ENCODE measurements at regions not wholly inside any gene's neighbourhood (a gene's known extent, or its start where the extent isn't known, plus 50 kb on each side); places are given as distances from the start of the nearest gene placed in this dataset.
"Not testable (repeated sequence)": the region's sequence is repeated elsewhere in the genome, so short reads cannot be mapped to it uniquely, and the experiment has no call there.

DNA sequence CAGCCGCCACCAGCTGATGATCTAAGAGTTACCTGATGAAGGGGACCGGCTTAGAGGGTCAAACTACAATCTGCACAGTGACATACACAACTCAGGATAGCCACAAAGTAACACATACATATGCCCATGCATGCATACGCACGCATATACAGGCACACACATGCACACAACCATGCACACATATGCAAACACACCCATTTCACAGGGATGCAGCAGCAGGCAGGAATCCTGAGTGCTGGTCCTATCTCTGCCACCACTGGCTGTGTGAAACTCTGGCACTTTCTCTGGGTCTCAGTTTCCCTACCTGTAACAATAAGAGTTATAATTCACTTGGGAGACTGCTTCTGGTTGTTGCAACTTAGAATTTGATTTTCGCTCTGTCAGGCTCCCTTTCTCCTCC, 520.2 kb downstream of the PTPRU start:
- Histone ChIP-seq H3K9me3 (ENCODE audit: control insufficient read depth in 2 of 2, insufficient read depth in 1 of 2, low read length in 1 of 2) (no peaks in the 10 kb centered on the region), H3K4me3 (ENCODE audit: low read length in 2 of 2) (no peak overlapping the region), H3K36me3 (ENCODE audit: control insufficient read depth in 2 of 2, insufficient read depth in 2 of 2, low read length in 1 of 2) (no peaks in the 10 kb centered on the region), H3K27ac (ENCODE audit: low read depth in 1 of 2, low read length in 1 of 2) (no peak overlapping the region), H3K27me3 (ENCODE audit: control insufficient read depth in 2 of 2, insufficient read depth in 1 of 2, low read length in 1 of 2) (no peaks in the 10 kb centered on the region), H3K4me1 (ENCODE audit: control insufficient read depth in 2 of 2, insufficient read depth in 2 of 2, low read length in 2 of 2) (no peaks in the 10 kb centered on the region)
- WGBS, result 91% methylated on average over 5 of the region's 5 CpGs
- DNase-seq (ENCODE audit: low read depth in 6 of 9, low spot score in 9 of 9), result no peak

DNA sequence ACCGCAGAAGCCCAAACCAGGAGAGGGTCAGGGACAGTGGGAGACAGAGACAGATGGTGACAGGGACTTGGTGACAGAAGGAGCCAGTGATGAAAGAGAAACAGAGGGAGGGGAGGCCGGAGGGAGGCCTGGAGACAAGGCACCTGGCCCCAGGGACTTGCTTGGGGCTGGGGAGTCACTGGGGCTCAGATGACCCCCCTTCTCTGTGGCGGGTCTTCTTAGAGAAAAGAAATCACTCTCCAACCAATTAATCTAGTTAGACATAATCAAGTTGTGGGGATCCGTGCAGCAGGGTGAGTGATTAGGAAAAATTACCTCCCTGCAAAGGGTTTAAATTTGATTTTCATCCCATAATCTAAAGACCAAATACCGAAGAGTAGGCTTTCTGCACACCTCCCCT, 519.8 kb downstream of the PTPRU start:
- no peak overlapping the region for H3K27ac ChIP-seq (ENCODE audit: low read depth in 1 of 2, low read length in 1 of 2)
- H3K36me3 ChIP-seq (ENCODE audit: control insufficient read depth in 2 of 2, insufficient read depth in 2 of 2, low read length in 1 of 2), result no peaks in the 10 kb centered on the region
- 81% methylated on average over 5 of the region's 5 CpGs for WGBS
- no peaks in the 10 kb centered on the region for H3K27me3 ChIP-seq (ENCODE audit: control insufficient read depth in 2 of 2, insufficient read depth in 1 of 2, low read length in 1 of 2)
- no peak overlapping the region for H3K4me3 ChIP-seq (ENCODE audit: low read length in 2 of 2)
- DNase-seq (ENCODE audit: low read depth in 6 of 9, low spot score in 9 of 9), result no peak
- H3K9me3 ChIP-seq (ENCODE audit: control insufficient read depth in 2 of 2, insufficient read depth in 1 of 2, low read length in 1 of 2), result no peaks in the 10 kb centered on the region
- H3K4me1 ChIP-seq (ENCODE audit: control insufficient read depth in 2 of 2, insufficient read depth in 2 of 2, low read length in 2 of 2), result no peaks in the 10 kb centered on the region

DNA sequence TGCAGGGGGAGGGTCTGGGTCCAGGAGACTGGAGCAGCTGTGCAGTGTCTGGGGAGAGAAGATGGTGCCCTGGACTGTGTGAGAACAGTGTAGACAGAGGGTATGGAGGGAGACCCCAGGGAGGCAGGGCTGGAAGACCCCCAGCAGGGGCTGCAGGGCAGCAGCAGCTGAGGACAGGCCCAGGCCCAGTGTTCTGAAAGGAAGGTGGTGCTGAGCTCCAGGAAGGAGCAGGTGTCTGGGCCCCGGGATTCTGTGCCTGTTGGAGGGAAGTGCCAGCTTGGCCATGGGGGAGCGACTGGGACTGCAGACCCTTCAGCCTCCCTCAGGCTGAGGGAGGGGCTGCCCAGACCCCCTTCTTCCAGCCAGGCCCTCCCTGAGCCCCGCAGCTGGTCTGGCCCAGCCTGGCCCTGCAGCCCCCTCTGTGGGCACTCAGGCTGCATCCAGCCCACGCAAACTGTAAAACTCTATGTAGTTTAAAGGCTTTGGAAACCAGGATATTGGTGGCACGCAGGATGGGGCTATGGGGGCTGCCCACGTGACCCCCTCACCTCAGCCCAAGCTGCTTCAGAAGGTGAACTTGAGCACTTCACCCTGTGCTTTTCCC, 519.2 kb downstream of the PTPRU start:
- DNase-seq (ENCODE audit: low read depth in 6 of 9, low spot score in 9 of 9); H3K4me3 ChIP-seq (ENCODE audit: low read length in 2 of 2); H3K36me3 ChIP-seq (ENCODE audit: control insufficient read depth in 2 of 2, insufficient read depth in 2 of 2, low read length in 1 of 2); H3K27ac ChIP-seq (ENCODE audit: low read depth in 1 of 2, low read length in 1 of 2); H3K9me3 ChIP-seq (ENCODE audit: control insufficient read depth in 2 of 2, insufficient read depth in 1 of 2, low read length in 1 of 2); H3K4me1 ChIP-seq (ENCODE audit: control insufficient read depth in 2 of 2, insufficient read depth in 2 of 2, low read length in 2 of 2); H3K27me3 ChIP-seq (ENCODE audit: control insufficient read depth in 2 of 2, insufficient read depth in 1 of 2, low read length in 1 of 2): not testable (repeated sequence)
- 86% methylated on average over 6 of the region's 6 CpGs for WGBS

DNA sequence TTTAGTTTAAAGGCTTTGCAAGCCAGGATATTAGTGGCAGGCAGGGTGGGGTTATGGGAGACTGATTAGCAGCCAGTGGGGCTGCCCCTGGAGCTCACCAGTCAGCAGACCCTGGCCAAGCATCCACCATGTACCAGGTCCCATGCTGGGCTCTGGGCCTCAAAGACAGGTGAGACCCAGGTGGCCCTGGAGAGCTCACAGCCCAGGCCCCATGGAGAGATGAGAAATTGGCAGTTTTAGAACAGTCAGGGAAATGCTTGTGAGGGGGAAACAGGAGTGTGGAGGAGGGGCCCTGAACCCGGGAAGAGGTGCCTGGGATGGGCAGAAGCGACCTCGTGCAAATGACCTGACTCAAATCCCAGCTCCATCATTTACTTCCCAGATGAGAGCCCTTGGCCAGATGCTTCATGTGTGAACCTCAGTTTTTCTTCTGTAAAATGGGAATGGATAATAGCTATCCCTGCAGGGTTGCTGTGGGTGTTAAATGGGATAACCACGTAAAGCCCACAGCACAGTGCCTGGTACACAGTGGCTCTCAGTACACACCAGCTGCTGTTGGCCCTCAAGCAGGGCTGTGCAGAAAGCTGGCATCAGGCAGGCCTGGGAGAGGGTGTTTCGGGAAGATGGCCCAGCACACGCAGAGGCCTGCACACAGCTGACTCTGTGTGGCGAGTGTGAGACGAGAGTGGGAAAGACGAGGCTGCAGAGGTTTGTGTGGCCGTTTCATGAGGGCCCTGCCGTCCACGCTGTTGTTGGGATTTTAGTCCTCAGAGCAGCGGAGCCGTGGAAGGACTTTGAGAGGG, 518.5 kb downstream of the PTPRU start:
- Histone ChIP-seq H3K9me3 (ENCODE audit: control insufficient read depth in 2 of 2, insufficient read depth in 1 of 2, low read length in 1 of 2) (no peaks in the 10 kb centered on the region), H3K4me3 (ENCODE audit: low read length in 2 of 2) (no peak overlapping the region), H3K27ac (ENCODE audit: low read depth in 1 of 2, low read length in 1 of 2) (no peak overlapping the region), H3K36me3 (ENCODE audit: control insufficient read depth in 2 of 2, insufficient read depth in 2 of 2, low read length in 1 of 2) (no peaks in the 10 kb centered on the region), H3K27me3 (ENCODE audit: control insufficient read depth in 2 of 2, insufficient read depth in 1 of 2, low read length in 1 of 2) (no peaks in the 10 kb centered on the region), H3K4me1 (ENCODE audit: control insufficient read depth in 2 of 2, insufficient read depth in 2 of 2, low read length in 2 of 2) (no peaks in the 10 kb centered on the region)
- WGBS, result 91% methylated on average over 14 of the region's 14 CpGs
- no peak for DNase-seq (ENCODE audit: low read depth in 6 of 9, low spot score in 9 of 9)

DNA sequence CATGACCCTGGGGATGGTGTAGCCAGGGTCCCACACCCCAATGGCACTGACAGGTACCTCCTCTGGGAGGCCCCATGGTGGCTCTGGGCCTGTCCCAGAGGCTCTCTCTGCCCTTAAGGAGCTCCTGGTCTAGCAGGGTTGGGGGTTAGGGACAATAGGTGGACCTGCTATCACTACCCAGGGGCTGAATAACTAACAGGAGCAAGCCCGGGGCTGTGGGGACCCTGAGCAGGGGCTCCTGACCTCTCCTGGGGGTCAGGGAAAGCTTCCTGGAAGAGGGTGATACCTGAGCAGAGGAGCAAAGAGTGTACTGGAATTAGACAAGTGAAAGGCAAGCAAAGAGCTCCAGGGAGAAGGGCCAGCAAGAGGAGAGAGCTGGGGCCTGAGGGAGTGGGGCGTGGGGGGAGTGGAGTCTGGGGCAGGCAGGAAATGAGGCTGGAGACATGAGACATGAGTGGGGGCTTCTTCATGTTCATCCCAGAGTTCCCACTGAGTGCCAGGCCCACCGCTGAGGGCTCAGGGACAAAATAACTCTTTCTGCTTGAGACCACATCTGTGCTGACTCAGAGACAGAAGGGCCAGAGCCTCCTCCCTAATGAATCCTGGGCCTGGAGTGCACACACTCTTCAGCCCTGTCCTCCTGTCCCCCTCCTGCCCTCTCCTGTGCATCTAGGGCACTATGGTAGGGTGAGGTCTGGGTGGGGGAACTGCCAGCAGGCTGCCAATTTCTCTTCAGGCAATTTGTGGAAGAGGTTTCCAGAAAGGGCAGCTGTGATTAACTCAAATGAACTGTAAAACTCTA, 517.6 kb downstream of the PTPRU start:
- H3K4me3 ChIP-seq (ENCODE audit: low read length in 2 of 2), result no peak overlapping the region
- no peak overlapping the region for H3K27ac ChIP-seq (ENCODE audit: low read depth in 1 of 2, low read length in 1 of 2)
- no peaks in the 10 kb centered on the region for H3K4me1 ChIP-seq (ENCODE audit: control insufficient read depth in 2 of 2, insufficient read depth in 2 of 2, low read length in 2 of 2)
- no peak for DNase-seq (ENCODE audit: low read depth in 6 of 9, low spot score in 9 of 9)
- 80% methylated on average over 3 of the region's 3 CpGs for WGBS
- no peaks in the 10 kb centered on the region for H3K27me3 ChIP-seq (ENCODE audit: control insufficient read depth in 2 of 2, insufficient read depth in 1 of 2, low read length in 1 of 2)
- H3K36me3 ChIP-seq (ENCODE audit: control insufficient read depth in 2 of 2, insufficient read depth in 2 of 2, low read length in 1 of 2), result no peaks in the 10 kb centered on the region
- no peaks in the 10 kb centered on the region for H3K9me3 ChIP-seq (ENCODE audit: control insufficient read depth in 2 of 2, insufficient read depth in 1 of 2, low read length in 1 of 2)

DNA sequence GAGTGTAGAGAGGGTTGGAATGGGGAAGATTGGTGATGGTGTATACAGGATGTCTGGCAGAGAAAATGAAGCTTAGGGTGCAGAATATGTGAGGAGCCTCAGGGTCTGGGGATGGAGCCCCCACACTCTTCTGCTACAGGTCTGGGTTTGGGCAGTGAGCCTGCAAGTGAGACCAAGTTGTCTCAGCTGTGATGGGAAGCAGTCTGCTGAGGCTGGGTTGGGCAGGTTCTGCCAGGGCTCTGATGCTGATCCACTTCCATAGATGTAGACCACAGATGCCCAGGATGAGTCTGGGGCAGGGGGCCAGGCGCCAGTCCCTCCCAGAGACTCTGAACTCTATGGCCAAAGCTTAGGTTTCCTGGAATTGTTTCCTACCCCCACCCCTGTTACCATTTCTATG, 516.9 kb downstream of the PTPRU start:
- Histone ChIP-seq H3K4me1 (ENCODE audit: control insufficient read depth in 2 of 2, insufficient read depth in 2 of 2, low read length in 2 of 2) (no peaks in the 10 kb centered on the region), H3K36me3 (ENCODE audit: control insufficient read depth in 2 of 2, insufficient read depth in 2 of 2, low read length in 1 of 2) (no peaks in the 10 kb centered on the region), H3K4me3 (ENCODE audit: low read length in 2 of 2) (no peak overlapping the region), H3K27me3 (ENCODE audit: control insufficient read depth in 2 of 2, insufficient read depth in 1 of 2, low read length in 1 of 2) (no peaks in the 10 kb centered on the region), H3K9me3 (ENCODE audit: control insufficient read depth in 2 of 2, insufficient read depth in 1 of 2, low read length in 1 of 2) (no peaks in the 10 kb centered on the region), H3K27ac (ENCODE audit: low read depth in 1 of 2, low read length in 1 of 2) (no peak overlapping the region)
- WGBS, result 73% methylated on average over 1 of the region's 1 CpG
- no peak for DNase-seq (ENCODE audit: low read depth in 6 of 9, low spot score in 9 of 9)

DNA sequence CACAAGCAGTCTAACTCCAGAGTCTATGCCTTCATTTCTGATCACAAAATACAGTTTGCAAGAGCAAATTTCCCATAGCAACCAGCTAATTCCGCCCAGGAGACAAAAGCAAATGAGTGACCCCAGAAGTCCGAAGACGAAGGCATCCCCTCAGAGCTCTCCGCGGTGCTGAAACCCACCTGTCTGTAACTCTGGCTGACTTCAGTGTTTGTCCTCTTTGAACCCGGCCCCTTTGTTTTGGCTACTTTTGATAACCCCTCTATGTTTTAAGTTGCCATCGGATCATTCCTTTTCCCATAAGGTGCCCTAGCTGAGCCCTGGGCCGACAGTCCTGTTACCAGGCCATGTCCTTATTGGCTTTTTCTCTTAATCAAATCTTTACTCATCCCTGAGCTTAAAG, 515.8 kb downstream of the PTPRU start:
- Histone ChIP-seq H3K27ac (ENCODE audit: low read depth in 1 of 2, low read length in 1 of 2) (no peak overlapping the region), H3K4me1 (ENCODE audit: control insufficient read depth in 2 of 2, insufficient read depth in 2 of 2, low read length in 2 of 2) (no peaks in the 10 kb centered on the region), H3K9me3 (ENCODE audit: control insufficient read depth in 2 of 2, insufficient read depth in 1 of 2, low read length in 1 of 2) (no peaks in the 10 kb centered on the region), H3K36me3 (ENCODE audit: control insufficient read depth in 2 of 2, insufficient read depth in 2 of 2, low read length in 1 of 2) (no peaks in the 10 kb centered on the region), H3K4me3 (ENCODE audit: low read length in 2 of 2) (no peak overlapping the region), H3K27me3 (ENCODE audit: control insufficient read depth in 2 of 2, insufficient read depth in 1 of 2, low read length in 1 of 2) (no peaks in the 10 kb centered on the region)
- WGBS, result 35% methylated on average over 8 of the region's 8 CpGs
- DNase-seq (ENCODE audit: low read depth in 6 of 9, low spot score in 9 of 9), result no peak

DNA sequence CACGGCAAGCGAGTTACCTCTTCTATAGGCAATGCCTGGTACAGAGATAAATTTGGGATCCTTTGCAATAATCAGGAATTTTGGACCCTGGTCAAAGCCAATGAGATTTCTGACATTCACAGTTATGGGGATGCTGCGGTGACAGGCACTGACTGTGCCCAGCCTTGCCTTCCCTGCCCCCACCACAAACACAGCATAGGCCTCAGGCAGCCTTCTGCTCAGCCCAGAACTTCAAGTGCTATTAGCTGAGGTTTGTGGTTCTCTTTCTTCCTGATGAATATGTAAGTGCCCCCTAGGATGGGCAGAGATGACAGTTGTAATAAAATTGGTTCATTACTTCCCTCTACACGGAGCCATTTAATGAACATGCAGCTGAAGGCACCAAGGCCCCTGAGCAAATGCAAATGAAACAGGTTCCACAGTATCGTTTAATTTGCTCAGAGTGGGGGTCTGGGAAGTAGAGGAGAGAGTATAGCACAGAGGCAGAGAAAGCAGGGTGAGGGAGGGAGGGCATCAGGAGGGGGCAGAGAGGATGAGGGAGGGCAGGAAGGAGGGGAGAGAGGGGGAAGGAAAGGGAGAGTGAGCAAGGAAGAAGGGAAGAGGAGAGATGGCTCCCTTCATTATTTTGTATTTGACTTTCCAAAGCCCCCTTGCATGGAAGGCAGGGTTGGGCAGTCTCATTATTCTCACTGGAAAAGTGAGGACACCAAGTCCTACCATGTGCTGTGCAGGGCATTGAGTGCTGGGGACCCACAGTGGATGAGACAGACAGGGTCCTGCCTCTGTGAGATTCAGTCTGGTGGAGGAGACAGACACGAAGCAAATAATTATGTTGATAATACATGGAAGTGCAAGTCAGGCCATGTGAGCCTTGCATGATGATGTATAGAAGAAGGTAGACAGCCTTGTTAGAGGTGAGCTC, 513.0 kb downstream of the PTPRU start:
- DNase-seq (ENCODE audit: low read depth in 6 of 9, low spot score in 9 of 9), result no peak
- H3K9me3 ChIP-seq (ENCODE audit: control insufficient read depth in 2 of 2, insufficient read depth in 1 of 2, low read length in 1 of 2), result no peaks in the 10 kb centered on the region
- H3K4me1 ChIP-seq (ENCODE audit: control insufficient read depth in 2 of 2, insufficient read depth in 2 of 2, low read length in 2 of 2), result no peaks in the 10 kb centered on the region
- H3K27me3 ChIP-seq (ENCODE audit: control insufficient read depth in 2 of 2, insufficient read depth in 1 of 2, low read length in 1 of 2), result no peaks in the 10 kb centered on the region
- no peaks in the 10 kb centered on the region for H3K36me3 ChIP-seq (ENCODE audit: control insufficient read depth in 2 of 2, insufficient read depth in 2 of 2, low read length in 1 of 2)
- 66% methylated on average over 6 of the region's 6 CpGs for WGBS
- H3K27ac ChIP-seq (ENCODE audit: low read depth in 1 of 2, low read length in 1 of 2), result no peak overlapping the region
- H3K4me3 ChIP-seq (ENCODE audit: low read length in 2 of 2), result no peak overlapping the region
